Endodermal cell (in vitro differentiated cells): ENCODE measurements at regions not wholly inside any gene's neighbourhood (a gene's known extent, or its start where the extent isn't known, plus 50 kb on each side); places are given as distances from the start of the nearest gene placed in this dataset.
A peak's percentile ranks its signal among the peaks of the same experiment; 100 is the strongest.

ENCODE experiments used
- DNase-seq: peaks from one replicate; pipeline ENCODE4 v3.0.0-alpha.2; 2017
- H3K27ac ChIP-seq: 2 replicates; pipeline ENCODE4 v1.5.1; 2013; ENCODE audit warnings: mild to moderate bottlenecking, low read depth, low read length, moderate library complexity
- H3K27me3 ChIP-seq: 2 replicates; pipeline ENCODE4 v1.6.1; 2013; ENCODE audit warnings: mild to moderate bottlenecking, low read length, moderate library complexity; ENCODE audit not compliant: insufficient read depth, control insufficient read depth, poor library complexity, severe bottlenecking
- H3K36me3 ChIP-seq: 2 replicates; pipeline ENCODE4 v1.7.0; 2013; ENCODE audit warnings: mild to moderate bottlenecking, low read length, moderate library complexity; ENCODE audit not compliant: control insufficient read depth, insufficient read depth
- H3K4me1 ChIP-seq: one replicate; pipeline ENCODE4 v1.7.0; 2013; ENCODE audit warnings: low read length; ENCODE audit not compliant: control insufficient read depth, insufficient read depth
- H3K4me3 ChIP-seq: 2 replicates; pipeline ENCODE4 v1.5.1; 2013; ENCODE audit warnings: mild to moderate bottlenecking, low read length, moderate library complexity
- H3K9ac ChIP-seq: 2 replicates; pipeline ENCODE4 v1.6.1; 2013; ENCODE audit warnings: mild to moderate bottlenecking, low read length, moderate library complexity; ENCODE audit not compliant: poor library complexity, severe bottlenecking; ENCODE audit errors: extremely low read depth
- H3K9me3 ChIP-seq: 2 replicates; pipeline ENCODE4 v1.6.1; 2013; ENCODE audit warnings: mild to moderate bottlenecking, low read length, moderate library complexity; ENCODE audit not compliant: control insufficient read depth
- H3K27ac Mint-ChIP-seq: 2 replicates; pipeline ENCODE4 v1.8.0; 2020; ENCODE audit warnings: mixed read lengths
- H3K27me3 Mint-ChIP-seq: 2 replicates; pipeline ENCODE4 v1.8.0; 2021; ENCODE audit warnings: mild to moderate bottlenecking, mixed read lengths; ENCODE audit not compliant: insufficient read depth
- H3K36me3 Mint-ChIP-seq: 2 replicates; pipeline ENCODE4 v1.8.0; 2020; ENCODE audit warnings: low read depth, mixed read lengths
- H3K4me1 Mint-ChIP-seq: 2 replicates; pipeline ENCODE4 v1.8.0; 2020; ENCODE audit warnings: mixed read lengths
- H3K4me3 Mint-ChIP-seq: 2 replicates; pipeline ENCODE4 v1.8.0; 2020; ENCODE audit warnings: mild to moderate bottlenecking, moderate library complexity, mixed read lengths
- H3K9me3 Mint-ChIP-seq: 2 replicates; pipeline ENCODE4 v1.8.0; 2020; ENCODE audit warnings: mild to moderate bottlenecking, mixed read lengths
- CTCF ChIP-seq: fragments of 200-600 bp; sonication (generic); conservative IDR thresholded peaks from 2 replicates; pipeline ENCODE4 v1.5.0; 2021; ENCODE audit warnings: antibody characterized with exemption, mild to moderate bottlenecking
- WGBS, 2 experiments: methylation state at CpG; one replicate each; pipeline versions ENCODE4 v1.1.5 to v1.1.7; 2013; ENCODE audit warnings: missing lambda C conversion rate in 2 of 2, mixed read lengths in 1 of 2; ENCODE audit not compliant: insufficient coverage in 1 of 2, insufficient read length in 1 of 2; 5-methylcytosine and 5-hydroxymethylcytosine counted together

- Histone ChIP-seq H3K4me1 (peaks cover 5% of the 10 kb centered on the region), H3K9me3 (no peaks in the 10 kb centered on the region), H3K27ac (no peak overlapping the region), H3K36me3 (no peaks in the 10 kb centered on the region), H3K9ac (no peak overlapping the region), H3K4me3 (peak overlapping the region; percentile 83), H3K27me3 (peaks cover 26% of the 10 kb centered on the region)
- Mint-ChIP-seq H3K4me1 (peaks cover 22% of the 10 kb centered on the region), H3K27ac (peak overlapping the region; percentile 42), H3K4me3 (peak overlapping the region; percentile 66), H3K27me3 (peaks cover 21% of the 10 kb centered on the region), H3K9me3 (no peaks in the 10 kb centered on the region), H3K36me3 (no peaks in the 10 kb centered on the region)
- 21 to 46% methylated on average over 5 to 12 of the region's 12 CpGs for WGBS, 2 experiments
- peak; percentile 46 for DNase-seq
- no peak for TF ChIP-seq CTCF
Measured at GRCh38 chr3:174439331-174440252, 419.5 kb upstream of the NAALADL2 start.

- peak overlapping the region; percentile 83 for H3K4me3 ChIP-seq
- H3K4me1 ChIP-seq: peaks cover 5% of the 10 kb centered on the region
- no peak for DNase-seq
- no peak overlapping the region for H3K27ac ChIP-seq
- H3K36me3 ChIP-seq: no peaks in the 10 kb centered on the region
- peaks cover 22% of the 10 kb centered on the region for H3K27me3 ChIP-seq
- H3K27me3 Mint-ChIP-seq: peaks cover 17% of the 10 kb centered on the region
- no peaks in the 10 kb centered on the region for H3K9me3 ChIP-seq
- 5 to 17% methylated on average over 5 to 8 of the region's 8 CpGs for WGBS, 2 experiments
- H3K9me3 Mint-ChIP-seq: no peaks in the 10 kb centered on the region
- peak overlapping the region; percentile 54 for H3K9ac ChIP-seq
- H3K36me3 Mint-ChIP-seq: no peaks in the 10 kb centered on the region
- peak overlapping the region; percentile 66 for H3K4me3 Mint-ChIP-seq
- H3K27ac Mint-ChIP-seq: peak overlapping the region; percentile 42
- TF ChIP-seq CTCF: no peak
- H3K4me1 Mint-ChIP-seq: peaks cover 22% of the 10 kb centered on the region
Measured at GRCh38 chr3:174440253-174440701, 418.9 kb upstream of the NAALADL2 start.

- H3K4me3 ChIP-seq: peak overlapping the region; percentile 83
- peaks cover 5% of the 10 kb centered on the region for H3K4me1 ChIP-seq
- peak; percentile 94 for DNase-seq
- Mint-ChIP-seq H3K36me3 (no peaks in the 10 kb centered on the region), H3K9me3 (no peaks in the 10 kb centered on the region), H3K4me3 (peak overlapping the region; percentile 66), H3K27ac (peak overlapping the region; percentile 82), H3K27me3 (peaks cover 10% of the 10 kb centered on the region), H3K4me1 (peaks cover 22% of the 10 kb centered on the region)
- H3K9me3 ChIP-seq: no peaks in the 10 kb centered on the region
- TF ChIP-seq CTCF: peak; percentile 20
- no peaks in the 10 kb centered on the region for H3K36me3 ChIP-seq
- 0 to 1% methylated on average over 56 to 107 of the region's 107 CpGs for WGBS, 2 experiments
- H3K27ac ChIP-seq: peak overlapping the region; percentile 92
- H3K27me3 ChIP-seq: peaks cover 15% of the 10 kb centered on the region
- peak overlapping the region; percentile 54 for H3K9ac ChIP-seq
Measured at GRCh38 chr3:174440741-174441587, 418.2 kb upstream of the NAALADL2 start.
